GM19455 (cell line): ENCODE measurements at regions not wholly inside any gene's neighbourhood (a gene's known extent, or its start where the extent isn't known, plus 50 kb on each side); places are given as distances from the start of the nearest gene placed in this dataset.

Experiments used
- ATAC-seq: cut with Tn5 transposase; IDR thresholded peaks from one replicate; pipeline ENCODE4 v1.9.1; 2021; ENCODE audit not compliant: unreplicated experiment

DNA sequence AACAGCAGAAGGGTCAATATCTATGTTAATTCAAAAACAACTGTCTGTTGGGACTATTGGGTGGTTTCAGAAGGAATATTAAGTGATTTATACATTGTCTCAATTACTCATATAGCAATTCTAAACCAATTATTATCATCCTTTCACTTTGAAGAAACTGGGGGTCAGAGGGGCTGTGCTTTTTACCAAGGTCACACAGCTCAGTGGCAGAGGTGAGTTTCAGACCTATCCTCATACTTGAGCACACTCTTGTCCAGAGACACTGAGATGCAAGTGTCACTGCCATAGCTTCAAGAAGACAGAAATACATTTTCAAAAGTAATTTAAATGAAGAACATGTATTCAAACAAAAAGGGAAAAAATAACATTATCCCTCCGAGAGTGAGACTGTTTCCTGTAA, 195.3 kb downstream of the ARL4A start:
- ATAC-seq, result no peak

DNA sequence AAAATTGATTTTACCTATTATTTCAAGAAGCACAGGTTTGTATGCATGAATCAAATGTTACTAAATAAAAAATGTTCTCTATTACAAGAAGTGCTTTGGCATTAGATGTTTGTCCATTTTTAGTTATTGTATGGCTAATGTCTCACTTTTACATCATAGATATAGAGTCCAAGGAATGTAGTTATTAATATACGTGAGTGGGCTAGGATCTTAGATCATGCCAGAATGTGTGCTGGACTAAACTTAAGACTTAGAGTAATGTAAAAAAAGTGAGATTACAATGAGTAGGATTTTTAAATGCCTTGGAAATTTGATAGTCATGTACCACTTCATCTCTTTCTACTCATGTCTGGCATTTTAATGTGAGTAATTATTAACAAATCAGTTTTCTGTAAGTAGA, 196.6 kb downstream of the ARL4A start:
- no peak for ATAC-seq

DNA sequence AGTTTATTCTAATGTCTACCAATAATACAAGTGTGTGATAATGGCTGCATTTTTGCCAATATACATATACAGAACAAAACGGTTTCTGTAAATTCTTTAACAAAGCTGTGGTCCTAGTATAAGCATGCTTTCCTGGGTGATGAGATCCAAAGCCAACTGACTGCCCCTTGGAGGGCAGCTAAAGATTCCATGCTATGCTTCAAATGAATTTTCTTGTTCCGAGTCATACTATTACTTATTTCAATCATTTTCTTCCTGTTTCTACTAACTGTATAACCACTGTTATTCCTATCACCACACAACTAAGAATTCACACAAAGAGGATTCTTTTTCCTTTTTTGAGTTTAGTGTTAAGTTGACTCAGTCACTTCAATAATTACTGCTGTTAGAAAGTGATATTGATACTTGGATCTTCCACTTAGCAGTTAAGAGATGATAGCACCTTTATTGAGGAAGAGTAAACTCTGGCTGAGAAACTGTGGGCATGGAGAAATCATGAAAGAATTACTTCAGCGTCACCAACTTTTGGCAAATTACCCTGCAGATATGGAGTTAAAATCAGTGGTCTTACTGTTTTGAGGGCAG, 197.5 kb downstream of the ARL4A start:
- ATAC-seq, result no peak

DNA sequence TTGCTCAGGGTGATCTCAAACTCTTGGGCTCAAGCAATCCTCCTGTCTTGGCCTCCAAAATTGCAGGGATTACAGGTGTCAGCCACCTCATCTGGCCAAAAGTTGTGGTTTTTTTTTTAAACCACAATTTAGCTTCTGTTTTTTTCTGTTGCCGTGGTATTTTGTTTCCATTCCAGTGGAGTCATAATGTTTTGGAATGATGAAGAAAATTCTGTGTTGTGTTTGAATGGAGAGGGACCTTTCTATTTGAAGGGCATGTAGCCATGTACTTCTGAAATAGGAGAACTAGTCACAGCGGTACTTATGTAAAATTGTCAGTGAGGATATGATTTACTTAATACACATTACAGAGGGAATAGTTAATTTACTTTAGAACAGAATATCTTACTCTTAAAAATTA, 201.3 kb downstream of the ARL4A start:
- ATAC-seq, result no peak

DNA sequence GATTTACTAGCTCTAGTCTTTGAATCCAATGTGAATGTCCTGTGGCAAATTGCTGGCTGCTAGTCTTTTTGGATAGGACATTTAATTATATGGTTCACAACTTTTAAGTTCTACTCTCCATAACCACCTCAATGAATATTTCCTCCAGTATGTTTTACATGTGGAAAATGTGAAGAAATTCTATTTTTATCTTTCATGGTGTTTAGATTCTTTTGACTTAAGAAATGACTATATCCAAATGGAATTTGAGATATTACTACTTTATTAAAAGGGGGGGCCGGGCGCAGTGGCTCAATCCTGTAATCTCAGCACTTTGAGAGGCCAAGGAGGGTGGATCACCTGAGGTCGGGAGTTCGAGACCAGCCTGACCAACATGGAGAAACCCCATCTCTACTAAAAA, 202.0 kb downstream of the ARL4A start:
- ATAC-seq, result no peak

DNA sequence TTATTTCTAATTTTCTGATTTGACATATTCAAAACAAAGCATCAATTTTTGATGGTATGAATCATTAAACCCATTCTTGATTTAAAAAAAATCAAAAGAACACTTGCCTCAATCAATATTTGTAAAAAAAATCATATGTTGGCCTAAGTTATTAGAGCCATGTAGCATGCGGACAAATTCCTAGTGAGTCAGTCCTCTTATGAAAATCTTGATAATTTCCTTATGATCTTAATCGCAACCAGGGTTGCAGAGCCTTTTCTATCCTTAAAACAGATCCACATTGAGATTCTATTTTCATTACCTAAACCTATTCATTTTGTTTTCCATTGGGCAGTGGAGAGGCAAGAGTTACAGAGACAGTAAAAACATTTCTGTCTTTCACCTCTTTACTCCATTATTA, 203.2 kb downstream of the ARL4A start:
- no peak for ATAC-seq

DNA sequence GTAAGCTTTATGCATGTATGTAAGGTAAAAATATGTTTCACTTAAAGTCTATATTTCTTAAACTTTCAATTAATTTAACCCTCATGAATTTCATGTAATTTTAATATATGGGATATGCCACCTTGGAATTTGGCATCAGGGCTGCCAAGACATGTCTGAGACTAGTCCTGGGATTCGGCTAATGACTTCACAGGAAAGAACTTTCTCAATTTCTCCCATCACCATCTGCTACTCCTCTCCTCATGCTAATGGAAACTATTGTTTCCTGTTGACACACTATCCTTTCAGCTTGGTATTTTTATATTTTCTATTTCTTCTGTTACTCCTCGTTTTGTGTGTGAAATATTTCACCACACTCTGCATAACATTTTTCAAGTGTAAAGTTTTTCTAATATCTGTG, 205.9 kb downstream of the ARL4A start:
- no peak for ATAC-seq

DNA sequence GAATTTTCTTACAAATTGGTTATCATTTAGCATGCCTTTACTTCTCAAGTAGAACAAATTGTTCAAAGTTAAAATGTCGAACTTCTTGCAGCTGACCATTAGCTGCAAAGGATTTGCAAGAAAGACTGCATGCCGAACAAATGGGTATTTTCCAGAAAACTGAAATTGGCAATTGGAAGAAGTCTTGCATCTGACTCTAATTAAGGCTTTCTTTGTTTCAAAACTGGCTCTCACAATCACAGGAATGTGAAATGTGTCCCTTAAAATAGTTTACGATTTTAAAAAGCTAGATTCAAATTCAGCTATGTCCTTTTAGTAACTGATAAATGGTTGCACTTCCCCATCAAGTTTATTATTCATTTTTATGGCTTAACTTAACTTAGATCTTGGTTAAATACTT, 207.9 kb downstream of the ARL4A start:
- no peak for ATAC-seq

DNA sequence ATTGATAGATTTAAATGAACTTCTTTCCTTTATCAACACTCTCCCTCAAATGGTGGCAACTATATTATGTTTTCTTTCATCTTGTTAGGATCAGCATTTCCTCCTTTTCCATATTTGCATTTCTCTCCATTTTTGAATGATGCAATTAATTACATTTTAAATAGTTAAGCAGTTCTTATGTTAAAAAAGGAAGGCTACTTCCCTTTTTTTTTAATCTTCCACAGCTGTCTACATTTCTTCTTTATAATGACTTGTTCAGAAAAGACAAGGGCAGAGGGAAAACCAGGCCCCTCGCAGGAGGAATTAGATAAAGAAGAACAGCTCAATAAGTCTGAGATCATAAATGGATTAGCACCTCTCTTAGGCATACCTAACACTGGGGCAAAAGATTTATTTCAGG, 208.9 kb downstream of the ARL4A start:
- ATAC-seq, result no peak

DNA sequence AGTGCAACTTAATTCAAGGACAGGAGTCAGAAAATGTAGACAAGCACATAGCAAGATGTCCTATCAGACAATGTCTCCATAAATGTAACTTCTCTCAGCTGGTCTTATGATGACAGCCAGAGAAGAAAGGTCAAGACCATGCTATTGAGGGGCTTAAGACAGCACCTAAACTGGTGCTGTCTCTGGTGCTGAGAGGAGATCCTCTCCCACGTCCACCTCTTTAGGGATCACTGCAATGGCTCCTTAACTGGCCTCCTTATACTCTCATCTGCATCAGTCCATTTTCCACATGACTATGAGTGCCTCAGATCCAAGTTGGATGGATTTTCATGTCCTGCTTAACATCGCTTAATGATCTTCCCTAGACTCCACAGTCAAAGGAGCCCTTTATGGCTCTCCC, 210.6 kb downstream of the ARL4A start:
- ATAC-seq, result no peak

DNA sequence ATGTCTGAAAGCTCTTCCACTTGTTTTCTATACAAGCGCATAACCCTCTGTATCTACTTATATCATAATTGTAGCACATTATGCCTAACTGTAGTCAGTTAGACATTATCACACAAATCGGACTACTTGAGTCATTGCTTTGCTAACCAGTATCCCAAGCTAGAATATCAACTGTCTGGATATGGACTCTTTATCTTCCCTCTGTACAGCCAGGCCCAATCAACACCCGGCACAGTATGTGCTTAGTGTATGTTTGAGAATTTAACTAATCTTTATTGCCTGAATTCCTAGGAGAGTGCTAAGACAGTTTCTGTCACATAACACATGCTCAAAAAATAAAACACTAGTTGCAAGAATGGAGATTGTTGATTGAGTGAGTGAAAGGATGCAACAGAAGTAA, 211.2 kb downstream of the ARL4A start:
- ATAC-seq, result no peak

DNA sequence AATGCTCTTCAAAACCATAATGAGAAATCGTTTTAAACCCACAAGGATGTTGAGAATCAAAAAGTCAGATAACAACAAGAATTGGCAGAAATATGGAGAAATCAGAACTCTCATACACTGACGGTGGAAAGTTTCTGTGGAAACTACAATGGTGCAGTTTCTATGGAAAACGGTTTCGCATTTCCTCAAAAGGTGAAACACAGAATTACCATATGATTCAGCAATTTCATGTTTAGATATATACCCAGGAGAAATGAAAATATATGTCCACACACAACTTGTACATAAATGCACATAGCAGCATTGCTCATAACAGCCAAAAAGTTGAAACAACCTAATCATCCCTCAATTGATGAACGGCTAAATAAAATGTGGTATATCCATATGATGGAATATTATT, 218.2 kb downstream of the ARL4A start:
- no peak for ATAC-seq

DNA sequence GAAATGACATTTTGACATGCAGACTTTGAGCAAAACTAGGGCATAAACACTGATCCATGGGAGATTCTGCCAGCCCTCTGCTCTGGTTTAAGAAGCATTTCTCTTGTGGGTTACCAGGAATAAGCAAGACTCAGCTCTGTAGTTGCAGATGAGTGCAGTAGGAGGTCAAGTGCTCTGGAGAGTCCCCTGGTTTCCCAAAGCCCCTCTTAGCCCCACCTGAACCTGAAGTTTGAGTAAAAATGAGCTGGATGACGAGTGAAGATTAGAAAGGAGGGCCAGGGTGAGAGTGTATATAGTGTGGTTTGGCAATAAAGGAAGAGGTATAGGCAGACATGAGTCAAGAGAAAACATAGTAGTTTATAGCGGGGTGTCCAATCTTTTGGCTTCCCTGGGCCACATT, 220.3 kb downstream of the ARL4A start:
- no peak for ATAC-seq

DNA sequence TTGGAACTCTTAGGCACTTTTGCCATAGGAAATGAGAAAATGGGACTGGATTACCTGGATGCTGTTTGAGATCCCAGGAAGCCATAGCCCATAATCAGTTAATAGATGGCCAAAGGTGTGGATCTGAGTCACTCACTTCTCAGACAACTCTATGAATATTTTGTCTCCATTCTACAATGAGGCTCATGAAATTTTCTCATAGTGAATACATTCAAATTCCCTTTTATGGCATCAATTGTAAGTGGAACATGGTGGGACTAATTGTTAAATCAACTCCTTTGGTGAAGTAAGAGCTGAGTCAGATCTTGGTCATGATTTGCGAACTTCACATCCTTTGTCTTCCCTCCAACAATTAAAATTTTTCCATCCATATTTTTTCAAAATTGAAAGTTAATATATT, 222.1 kb downstream of the ARL4A start:
- ATAC-seq, result no peak

DNA sequence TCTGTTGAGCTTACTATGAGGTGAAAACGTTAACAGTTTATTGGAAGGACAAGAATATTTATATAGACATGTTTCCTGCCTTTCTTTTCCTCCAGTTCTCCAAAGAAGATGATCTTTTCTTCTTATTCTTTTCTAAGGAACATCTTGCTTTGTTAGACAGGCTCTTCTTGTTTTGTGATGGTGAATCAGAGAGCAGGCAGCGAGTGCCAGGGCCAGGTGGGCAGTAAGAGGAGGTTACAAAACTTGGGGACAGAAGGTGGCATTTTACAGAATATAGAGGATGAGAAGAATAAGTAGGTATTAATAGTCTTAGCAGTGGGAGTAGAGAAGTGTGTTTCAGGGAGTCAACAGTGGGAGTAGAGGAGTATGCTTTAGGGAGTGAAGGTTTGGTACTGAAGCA, 223.6 kb downstream of the ARL4A start:
- ATAC-seq, result no peak

DNA sequence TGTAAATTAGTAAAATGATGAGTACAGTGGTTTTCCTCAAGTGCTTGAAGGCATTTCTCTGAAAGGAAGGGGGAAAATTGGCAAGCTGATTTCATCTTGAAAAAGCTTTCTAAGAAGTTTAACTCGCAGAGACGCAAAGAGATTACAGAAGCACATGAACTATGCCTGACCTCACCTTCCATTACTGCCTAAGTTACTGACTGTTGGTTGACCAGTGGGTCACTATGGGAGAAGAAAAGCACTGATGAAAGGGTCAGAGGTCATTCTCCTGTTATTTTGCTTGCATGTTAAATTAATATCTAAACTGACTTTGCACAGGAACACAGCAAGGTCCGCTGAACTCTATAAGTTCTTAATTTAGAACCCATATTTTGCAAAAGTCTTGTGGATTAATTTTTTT, 225.6 kb downstream of the ARL4A start:
- no peak for ATAC-seq

DNA sequence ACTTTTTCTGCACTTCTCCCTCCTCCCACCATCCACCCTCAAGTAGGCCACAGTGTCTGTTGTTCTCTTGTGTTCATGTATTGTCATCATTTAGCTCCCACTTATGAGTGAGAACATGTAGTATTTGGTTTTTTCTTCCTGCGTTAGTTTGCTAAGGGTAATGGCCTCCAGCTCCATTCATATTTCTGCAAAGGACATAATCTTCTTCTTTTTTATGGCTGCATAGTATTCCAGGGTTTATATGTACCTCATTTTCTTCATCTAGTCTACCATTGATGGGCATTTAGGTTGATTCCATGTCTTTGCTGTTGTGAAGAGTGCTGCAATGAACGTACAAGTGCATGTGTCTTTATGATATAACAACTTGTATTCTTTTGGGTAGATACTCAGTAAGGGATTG, 230.4 kb downstream of the ARL4A start:
- no peak for ATAC-seq

DNA sequence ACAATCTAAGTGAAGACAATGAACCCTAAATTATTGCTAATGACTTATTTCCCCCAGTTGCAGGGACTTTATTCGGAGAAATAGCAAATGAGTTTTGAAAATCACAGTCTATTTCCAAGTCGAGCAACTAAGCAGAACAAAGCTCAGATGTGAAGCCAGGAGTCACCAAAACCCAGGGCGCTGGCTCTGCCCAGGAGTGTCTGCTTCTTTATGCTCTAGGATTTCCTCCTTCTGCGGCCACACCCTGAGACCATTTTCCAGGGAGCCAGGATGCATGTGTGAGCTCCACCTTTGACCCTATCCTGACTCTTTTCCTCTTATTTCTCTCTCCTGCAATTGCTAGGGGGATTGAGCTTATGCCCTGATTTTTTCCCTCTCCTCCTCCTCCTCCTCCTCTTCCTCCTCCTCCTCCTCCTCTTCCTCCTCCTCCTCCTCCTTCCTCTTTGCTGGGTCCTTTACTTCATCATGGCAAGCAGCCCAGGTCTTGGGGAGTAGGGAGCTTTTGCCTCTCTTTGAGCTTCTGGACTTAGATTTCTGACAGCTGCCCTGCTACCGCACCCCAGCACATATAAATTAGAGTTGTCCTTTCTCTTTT, 234.4 kb downstream of the ARL4A start:
- no peak for ATAC-seq

DNA sequence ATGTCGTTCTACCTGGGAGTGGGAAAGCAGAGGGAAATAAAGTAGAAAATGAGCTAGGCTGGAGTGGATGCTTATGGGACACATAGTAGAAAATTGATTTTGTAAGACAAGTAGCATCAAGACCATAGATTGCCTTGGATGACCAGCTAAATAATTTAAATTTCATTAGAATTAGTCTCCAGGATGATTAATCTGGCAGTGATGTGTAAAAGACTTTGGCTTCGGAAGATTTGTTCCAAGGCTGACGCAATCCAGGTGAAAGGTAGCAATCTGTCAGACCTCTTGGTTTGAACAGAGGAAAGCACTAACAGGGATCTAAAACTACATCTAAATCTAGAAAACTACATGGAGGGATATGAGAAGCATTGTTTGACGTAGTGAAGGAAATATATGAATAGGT, 236.5 kb downstream of the ARL4A start:
- no peak for ATAC-seq

DNA sequence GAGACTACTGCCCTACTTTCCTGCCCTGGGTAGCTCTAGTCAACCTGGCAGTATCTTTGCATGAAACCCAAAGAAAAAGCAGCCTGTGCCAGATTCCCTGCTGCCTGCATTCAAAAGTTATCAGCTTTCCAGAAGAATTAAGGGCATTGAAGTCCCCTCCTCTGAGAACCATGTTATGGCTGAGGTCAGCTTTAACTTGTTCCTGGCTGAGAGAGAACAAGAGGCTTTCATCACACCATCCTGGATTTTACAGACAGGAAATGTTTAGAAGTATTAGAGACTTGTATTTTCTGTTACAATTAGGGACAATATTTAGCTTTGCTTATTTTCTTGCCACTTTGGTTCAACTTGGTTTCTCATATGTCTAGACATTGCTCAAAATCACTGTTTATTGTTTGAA, 238.8 kb downstream of the ARL4A start:
- no peak for ATAC-seq

DNA sequence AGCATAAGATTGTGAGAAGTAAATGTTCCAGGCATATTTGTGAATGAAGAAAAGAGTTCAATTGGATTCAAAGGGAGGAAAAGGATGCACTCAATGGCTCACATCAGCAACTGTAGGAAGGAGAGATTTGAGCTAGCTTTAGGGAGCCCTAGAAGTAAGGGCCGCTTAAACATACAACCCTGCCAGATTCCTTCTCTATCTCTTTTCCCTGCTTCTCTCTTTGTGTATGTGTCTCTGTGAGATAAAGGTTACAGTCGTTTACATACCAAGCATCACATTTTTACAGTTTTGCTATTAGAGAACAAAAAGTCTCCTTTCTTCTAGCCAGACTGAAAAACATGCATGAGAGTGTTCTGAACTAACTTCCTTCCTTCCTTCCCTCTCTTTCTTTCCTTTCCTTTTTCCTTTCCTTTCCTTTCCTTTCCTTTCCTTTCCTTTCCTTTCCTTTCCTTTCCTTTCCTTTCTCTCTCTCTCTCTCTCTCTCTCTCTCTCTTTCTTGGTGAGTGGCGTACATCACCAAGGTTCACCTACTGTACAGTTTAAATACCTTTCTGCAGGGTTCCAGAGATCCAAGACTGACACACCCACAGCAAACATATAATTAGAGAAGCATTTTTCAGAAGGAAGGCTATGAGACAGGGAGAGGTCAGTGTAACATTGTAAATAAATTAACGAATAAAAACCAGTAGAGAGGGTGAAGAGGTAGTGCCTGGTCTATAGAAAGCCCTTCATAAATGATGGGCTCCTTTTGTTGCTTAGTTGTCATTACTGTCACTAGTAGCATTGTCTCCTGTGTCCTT, 240.4 kb downstream of the ARL4A start:
- no peak for ATAC-seq

DNA sequence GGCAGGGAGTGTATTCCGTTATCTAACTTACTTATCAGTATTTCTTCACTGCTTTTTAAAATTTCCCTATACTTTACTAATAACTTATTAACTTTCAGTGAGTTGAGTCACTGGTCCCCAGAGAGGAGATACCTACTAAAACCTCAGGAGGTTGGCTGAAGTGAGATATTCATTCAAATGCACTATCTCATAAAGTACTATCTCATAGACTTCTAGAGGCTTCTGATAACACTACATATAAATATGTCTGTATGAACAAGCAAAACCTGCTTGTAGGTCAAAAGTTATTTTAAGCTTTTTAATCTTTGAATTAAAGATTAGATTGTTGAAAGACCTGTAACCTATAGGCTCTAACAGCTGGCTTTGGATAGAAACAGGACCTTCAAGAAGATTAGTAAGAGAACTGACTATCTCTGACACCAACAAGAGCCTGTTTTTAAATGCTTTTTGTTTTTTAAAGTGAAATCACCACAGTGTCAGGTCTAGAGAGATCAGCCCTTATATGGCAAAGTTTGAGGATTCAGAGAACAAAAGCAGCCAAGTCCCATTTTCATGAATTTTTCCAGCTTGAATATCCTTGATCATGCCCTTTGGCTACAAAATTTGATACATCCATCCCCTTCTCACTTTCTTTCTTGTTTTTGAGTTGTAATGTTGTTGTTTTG, 242.2 kb downstream of the ARL4A start:
- no peak for ATAC-seq
